Left forelimb (tissue), 1 donor: ENCODE measurements at regions not wholly inside any gene's neighbourhood (a gene's known extent, or its start where the extent isn't known, plus 50 kb on each side); places are given as distances from the start of the nearest gene placed in this dataset.

Source experiments
- DNase-seq: peaks from one replicate; pipeline ENCODE4 v3.0.0-alpha.2; 2018; ENCODE audit warnings: low spot score

DNA sequence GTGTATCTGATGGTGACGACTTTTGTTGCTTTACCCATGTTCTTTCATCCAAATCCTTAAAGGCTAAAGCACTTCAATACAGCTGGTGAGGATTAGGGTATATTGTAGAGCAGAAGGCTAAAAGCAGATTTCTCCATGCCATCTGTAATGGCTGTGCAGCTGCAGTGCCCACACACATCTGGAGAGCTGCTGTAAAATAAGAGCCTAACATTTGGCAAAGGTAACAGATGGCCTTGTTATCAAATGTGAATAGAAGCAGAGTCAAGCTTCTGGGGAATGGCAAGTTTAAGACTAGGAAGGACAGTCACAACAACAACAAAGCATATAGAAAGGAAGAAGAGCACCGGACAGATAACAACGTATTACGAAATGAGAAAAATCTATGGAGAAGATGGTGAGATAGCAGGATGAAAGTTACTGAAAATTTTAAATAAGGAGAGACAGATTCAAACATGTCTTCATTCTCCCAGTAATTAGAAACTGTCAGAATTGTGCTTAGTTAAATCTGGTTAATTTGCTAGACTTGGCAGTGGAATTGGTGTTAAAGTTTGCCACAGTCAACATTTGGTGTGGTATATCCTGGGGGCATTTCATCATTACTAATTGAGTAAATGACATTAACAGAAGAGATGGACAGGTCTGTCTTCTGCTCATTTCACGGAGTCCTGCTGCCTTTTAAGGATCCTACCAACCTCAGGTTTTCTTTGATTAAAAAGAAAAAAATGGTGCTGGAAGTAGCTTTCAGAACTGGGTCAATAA lies 1093.2 kb downstream of the ADGRL2 start:
- DNase-seq = no peak

DNA sequence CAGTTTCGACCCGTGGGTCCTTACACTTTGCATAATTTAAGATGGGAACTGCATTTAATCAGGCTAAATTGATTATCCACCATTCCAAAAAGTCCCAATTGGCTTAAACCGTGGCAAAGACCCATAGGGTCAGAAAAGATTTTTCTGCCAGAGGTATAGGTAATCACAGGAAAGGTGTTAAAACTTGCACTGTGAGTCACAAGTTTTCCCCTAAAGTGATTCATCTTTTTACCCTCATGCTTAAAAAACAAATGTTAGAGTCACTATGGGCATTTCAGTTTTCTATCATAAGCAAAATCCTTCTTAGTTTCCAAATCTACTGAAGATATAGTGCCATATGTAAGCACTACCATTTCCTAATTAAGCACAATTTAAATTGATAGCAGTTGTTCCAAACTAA lies 1079.8 kb downstream of the ADGRL2 start:
- DNase-seq = no peak

DNA sequence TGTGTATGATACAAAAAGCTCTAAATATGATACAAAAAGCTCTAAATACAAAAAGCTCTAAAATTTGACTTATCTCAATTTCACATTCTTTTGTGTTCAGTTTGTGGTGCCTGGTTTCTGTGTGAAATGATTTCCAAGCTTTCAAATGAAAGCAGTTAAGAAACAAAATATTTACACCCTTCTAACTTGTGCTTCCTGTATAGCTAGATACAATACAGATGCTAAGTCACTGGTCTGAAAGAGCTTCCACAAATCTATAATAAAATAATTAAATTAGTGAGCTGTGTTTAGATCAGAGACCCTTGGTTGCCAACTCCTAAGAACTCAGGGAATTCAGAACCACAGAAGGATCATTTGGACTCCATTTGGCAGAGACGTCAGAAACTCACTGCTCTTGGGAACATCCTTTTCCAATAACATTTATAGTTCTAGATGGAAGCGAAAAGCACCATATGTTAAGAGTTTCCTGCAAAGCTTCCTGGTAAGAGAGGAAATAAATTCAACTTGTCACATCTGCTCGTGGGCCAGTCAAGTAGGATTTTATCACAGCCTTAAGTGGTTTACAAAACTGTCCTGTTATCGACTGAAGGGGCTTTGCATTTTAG lies 1079.1 kb downstream of the ADGRL2 start:
- DNase-seq = no peak

DNA sequence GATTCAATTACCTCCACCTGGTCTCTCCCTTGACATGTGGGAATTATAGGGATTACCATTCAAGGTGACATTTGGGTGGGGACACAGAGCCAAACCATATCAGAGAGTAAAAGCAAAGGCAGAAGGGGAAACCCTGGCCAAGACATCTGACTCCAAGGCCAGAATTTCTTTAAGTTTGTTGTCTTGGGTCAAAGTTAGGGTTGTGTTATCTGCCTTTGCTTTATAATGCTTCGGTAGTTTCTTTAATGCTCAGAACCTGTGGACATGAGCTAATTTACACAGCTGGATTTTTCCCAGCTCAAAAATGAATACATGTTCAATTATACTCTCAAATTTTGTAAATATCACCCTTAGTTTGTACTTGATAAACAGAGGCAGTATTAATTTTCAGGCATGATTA lies 1074.4 kb downstream of the ADGRL2 start:
- DNase-seq = no peak

DNA sequence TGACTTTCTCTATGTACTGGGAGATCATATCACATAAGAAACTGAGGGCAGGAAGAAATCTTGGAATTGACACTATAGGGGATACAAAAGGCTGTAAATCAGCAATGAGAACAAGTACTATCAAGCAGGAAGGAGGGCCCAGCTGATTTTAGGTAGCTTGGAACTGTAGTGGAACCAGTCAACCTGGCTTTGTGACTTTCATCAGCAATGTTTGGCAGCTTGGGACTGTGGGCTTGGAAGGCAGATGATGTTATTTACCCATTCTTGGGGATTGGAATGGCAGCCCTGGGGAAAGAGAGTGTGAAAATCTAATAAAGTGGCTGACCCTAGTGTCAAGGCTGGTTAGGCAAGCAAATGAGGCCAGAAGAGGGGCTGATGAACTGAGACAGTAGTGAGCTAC lies 1073.3 kb downstream of the ADGRL2 start:
- DNase-seq = no peak

DNA sequence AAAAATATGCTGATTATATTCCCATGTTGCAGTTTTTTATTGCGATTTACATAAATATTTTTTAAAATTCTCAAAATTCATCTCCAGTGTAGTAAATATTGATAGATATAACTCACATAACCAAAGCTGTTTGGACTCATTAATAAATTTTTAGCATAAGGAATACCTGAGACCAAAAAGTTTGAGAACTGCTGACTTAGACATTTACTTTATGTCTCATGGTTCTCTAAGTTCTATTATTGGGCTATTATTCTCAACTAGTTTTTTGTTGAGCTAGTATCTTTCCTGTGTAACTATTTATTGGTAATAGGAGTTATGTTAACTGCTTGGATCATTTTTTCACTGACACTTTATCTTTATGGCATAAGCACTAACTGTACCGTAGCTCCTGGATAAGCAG lies 1069.6 kb downstream of the ADGRL2 start:
- DNase-seq = no peak

DNA sequence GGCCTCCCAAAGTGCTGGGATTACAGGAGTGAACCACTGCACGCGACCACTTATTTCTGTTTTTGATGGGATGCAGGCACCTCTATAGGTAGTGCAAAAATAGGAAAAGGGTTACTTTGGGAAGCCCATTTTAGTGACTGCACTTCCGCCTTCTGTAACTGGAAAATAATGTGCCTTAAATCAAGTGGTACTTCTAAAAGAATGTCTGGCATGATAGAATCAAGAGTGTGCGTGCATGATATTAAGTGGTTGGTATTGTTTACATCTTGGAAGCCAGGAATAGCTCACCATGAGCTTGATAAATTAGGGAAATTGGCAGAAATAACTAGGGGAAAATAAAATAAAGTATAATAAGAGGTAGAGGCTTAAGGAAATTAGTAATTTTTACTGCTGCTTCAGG lies 1067.0 kb downstream of the ADGRL2 start:
- no peak for DNase-seq

DNA sequence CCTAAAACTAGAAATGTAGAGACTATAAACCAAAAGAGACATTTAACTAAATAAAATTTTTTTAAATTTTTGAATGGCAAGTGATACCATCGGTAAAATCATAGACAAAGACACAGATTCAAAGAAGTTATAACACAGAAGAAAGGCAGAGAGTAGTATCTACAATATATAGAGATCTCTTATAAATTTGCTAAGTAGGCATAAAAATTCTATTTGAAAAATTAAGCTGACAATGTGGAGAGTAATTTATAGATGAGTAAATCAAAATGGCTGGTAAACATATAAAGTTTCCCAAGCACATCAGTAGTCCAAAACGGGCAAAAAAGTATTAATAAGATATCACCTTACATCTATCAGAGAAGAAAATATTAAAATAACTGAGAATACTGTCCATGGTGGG lies 1061.0 kb downstream of the ADGRL2 start:
- DNase-seq = no peak

DNA sequence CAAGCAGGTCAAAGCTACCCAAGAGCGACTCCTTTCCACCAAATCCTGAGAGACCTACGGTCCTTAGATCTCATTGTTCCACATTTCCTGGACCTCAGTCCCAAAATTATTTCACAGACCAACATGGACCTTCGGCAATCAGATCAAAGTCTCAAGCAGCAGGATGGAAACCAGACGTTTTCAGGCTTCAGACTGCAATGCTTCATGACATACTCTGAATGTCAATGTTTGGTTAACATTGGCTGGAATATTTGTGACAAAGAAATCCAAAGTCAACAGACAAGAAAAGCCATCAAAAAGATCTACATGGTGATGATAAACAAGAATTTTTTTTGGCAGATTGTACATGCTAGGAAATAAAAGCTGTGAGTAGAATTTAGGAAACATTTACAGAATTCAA lies 1057.3 kb downstream of the ADGRL2 start:
- no peak for DNase-seq

DNA sequence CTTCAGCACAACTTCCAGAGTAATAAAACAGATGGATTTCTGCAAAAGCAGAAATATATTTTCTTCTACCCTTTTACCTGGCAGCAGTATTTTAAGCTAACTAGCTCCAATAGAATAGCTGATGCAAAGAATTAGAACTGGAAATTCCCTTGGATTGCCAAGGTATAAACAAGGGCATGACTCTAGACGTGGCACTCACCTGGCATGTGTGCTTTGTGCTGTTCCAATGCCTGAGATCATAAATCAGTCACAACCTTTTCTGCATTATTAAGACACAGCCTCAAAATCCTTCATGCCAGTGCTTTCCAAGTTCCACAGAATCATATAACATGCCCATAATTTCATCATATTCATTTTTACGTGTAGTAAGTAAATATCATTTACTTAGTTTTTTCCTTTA lies 1048.7 kb downstream of the ADGRL2 start:
- DNase-seq = no peak

DNA sequence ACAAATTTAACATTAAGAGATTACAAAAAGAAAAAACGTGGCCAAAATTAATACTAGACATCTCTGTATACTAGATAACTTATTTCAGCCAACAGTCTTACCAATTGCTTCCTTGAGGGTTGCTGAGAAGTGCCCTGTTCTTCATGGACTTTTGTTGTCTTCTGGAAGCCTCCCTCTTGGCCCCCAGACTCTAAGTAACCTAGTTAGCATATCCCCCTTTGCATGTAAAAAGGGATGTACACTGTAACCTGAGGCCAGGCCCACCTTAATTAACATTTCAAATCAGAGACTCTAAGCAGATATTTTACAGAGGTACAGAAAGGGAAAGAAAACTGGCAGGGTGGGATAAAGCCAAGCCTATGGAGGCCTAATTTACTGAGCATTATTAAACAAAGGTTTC lies 1047.3 kb downstream of the ADGRL2 start:
- DNase-seq = no peak

DNA sequence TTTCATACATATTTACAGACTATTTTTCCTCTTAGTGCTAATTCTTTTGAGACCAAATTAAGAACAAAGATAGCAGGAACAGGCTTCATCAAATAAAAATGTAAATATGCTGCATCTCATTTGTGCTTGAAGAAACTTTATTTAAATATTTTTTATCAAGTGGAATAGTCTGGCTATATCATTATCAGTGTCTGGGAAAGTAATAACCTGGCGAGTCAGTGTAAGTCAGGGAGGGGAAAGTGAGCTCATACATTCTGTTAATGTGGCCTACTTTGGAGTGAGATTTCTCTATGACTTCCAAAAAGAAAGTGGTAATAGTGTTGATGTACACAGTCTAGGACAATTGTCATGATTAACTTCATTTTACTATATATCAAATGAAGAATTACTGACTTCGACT lies 1045.1 kb downstream of the ADGRL2 start:
- no peak for DNase-seq

DNA sequence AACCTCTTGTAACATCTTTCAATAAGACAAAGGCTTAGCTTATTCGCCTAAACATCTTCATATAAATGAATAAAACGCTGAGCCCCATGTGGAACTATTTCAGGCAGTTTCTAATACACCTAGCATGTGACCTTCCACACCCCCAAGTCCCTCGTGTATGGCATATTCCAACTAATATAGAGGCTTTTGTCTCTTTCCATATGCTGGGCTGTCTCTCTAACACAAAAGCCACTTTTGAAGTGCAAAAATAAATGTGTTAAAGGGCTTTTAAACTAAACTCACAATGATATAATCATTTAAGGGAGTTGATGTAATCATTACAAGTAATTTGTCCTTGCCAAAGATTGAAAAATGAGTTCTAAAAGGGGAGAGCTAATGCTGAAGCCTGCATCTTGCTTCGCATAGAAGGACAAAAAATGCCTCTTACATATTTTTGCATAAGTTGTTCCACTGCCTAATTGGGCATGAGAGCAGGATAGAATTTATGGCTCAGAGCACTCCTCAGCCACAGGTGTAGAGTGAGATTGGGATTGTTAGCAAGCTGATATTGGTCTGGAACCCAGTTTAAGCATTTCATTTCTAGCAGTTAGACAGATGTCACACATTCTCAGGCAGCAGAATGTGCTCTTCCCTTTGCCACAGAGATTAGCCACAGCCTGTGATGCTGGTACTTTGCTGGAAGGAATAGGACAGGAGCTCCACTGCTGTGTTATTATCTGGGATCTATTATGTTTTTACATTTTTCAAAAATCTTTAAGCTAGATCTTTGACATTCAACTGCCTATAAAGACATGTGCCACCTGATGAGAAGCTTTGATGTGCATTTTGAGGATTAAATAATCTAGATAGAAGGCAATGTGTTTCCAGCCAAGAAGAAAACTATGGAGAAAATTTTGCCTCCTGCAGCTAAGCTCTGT lies 1044.4 kb downstream of the ADGRL2 start:
- no peak for DNase-seq

DNA sequence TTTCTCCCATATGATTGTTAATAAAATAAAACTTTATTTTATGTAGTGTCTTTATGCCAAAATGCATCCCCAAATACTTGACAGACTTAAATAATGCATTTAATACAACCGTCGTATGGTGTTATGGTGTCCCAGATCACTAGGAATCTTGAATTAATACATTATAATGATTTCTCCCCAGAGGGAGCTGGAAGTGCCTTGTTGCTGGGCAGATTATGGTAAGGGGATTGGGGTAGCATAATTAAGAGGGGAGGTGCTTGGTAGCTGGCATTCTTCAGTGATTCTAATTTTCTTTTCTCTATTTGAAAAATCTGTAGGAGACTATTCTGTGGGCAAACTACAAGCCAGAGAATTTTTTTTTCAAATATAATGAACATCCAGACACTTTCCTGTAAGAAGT lies 1043.7 kb downstream of the ADGRL2 start:
- no peak for DNase-seq

DNA sequence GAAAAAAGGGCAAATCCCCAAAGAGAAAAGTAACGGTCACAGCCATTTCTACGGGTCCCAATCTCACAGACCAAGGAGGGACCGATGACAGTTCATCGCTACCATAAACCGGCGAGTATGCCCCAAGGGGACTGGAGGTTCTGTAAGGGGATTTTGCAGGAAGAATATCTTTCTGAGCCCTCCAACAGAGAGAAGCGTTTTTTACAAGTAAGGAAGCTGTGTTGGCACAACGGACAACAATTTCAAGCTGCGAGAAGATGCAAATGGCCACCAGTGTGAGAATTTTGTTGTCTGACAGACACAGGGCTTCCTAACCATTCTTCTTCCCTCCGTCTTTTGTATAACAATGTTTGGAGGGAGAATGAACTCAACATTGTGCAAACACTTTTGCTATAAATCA lies 1043.1 kb downstream of the ADGRL2 start:
- no peak for DNase-seq

DNA sequence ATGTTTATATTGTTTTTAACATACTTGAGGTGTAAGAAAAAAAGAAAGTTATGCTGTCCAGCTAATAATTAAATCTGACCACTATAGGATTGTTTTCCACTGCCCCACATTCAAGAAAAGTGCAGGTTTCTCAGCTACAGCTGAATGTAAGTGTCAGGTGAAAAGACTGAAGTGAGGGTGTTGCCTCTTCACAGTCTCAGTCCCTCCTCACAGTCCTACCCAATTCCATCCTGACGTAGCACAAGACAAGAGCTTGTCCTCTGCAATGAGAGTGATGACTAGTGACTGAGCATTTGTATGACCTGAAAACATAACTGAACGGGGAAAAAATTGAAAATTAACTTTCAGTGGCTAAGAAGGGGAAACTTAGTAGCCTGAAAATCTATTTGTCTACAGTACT lies 1039.5 kb downstream of the ADGRL2 start:
- no peak for DNase-seq

DNA sequence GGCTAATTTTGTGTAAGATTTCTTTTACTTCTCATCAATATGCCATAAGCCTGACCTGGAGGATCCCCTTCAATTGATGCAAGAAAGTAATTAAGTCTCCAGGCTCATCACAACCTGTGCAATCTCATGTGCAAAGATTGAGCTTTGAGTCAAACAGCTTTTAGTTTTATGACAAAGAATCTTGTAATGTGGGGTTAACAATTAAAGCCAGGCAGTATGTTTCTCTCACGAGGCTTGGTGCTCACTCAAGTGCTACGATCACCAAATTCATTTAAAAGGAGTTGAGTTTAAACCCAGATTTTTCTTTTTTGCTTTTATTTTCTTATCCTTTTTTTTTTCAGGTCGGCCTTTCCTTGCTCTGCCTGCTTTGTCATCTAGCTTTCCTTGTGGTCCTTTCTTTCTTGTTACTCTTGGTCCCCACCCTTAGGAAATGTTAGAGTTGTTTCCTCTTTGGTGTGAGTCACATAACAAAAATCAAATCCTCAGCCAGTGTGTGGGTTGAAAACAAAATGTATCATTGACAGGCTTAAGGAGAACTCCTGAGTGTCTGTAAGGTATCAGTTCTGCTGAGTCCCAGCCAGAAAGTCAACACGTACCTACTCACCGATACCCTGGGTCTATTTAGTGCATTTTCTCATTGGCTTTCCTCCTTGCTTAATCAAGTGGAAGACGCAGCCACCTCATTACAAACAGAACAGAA lies 1037.2 kb downstream of the ADGRL2 start:
- DNase-seq = no peak

DNA sequence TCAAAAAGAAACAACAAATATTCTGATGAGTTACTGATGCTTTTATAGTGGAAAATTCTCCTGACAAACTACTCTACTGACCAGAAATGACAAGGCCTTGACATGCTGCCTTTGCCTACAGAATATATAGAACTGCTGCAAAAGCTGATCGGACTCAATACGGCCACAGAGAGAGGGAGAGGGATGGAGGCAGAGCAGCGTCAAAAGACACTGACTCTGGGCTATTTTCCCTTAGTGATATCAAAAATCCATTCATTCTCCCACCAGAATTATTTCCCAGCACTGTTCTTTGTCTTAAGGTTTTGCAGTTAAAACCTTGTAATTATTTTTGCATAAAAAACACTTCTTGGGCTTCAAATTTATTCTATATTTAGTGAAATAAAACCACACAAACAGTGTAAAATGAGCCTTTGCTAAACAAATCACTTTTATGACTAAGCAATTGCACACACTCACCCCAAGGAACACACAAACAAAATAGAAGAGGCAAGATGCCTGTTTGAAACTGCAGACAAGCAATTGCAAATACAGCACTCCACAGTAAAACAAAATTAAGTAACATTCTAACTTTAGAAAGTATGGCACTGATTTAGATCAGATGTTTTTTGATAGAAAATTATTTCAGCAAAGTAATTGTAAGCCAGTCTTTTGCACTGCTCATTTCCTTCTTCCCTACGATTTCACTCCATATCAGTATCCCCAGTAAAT lies 1036.4 kb downstream of the ADGRL2 start:
- DNase-seq = no peak

DNA sequence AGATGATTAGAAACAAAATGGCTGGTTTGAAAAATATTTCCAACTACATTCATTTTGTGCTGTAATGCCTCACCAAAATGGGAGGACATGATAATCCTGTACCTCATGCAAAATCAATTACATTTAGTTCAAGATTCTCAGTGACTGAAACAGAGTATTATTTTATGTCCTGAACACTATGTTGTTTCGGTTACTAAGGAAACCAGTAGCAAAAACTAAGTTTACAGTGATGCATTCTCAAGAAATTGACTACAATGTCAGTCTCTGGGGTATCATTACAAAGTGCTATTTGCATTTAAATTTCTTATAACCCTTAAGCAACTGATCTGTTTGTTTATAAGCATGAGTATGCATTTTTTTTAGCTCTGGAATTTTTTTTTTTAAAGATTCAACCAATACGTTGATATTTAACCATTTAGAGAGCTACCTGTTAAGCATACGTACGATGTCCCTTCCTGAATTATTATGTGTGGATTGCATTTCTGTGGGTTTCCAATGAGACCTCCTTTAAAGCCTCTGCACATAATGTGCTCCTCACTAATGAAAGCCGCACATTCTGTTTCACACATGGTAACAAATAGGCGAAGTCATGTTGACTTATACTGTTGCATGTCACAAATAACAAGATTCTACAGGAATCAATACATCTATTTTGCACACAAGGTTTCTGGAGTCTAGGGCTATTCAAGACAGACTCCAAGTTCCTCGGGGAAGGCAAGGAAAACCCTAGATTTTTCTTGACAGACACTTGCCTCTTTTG lies 1035.7 kb downstream of the ADGRL2 start:
- no peak for DNase-seq

DNA sequence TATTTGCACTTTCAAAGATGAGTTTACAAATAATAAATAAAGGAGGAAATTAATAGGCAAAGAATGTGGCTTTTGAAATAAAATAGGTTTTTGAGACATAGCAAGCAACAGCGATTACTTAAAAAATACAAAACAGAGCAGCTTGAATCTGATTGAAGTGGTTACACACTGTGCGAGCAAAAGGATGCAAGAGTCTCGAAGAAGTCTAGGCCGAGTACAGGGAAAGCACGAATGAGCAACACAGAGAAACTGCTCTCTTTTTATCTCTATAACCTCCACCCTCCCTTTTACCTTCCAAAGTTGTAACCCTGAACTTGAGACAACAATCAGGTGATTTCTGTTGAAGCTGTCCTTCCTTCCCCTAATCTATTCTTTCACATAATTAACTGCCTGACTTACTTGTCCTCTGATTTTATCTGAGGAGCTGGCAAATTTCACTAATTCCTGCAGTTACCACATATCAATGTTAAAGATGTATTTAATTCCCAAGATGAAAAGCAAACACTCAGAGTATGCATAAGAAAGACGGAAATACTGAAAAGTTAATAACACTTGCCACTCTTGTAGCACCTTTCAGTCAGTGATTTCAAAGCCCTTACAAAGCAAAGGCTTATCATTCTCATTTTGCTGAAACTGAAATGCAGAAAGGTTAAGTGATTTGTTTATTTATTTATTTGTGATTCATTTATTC lies 1030.1 kb downstream of the ADGRL2 start:
- no peak for DNase-seq
